CD4-positive, alpha-beta T cell treated with Interleukin-6 at 100 ng/mL for 8 hours (primary cell): ENCODE measurements at regions not wholly inside any gene's neighbourhood (a gene's known extent, or its start where the extent isn't known, plus 50 kb on each side); places are given as distances from the start of the nearest gene placed in this dataset.
"Not testable (repeated sequence)": the region's sequence is repeated elsewhere in the genome, so short reads cannot be mapped to it uniquely, and the experiment has no call there.

Source experiments
- DNase-seq: peaks from one replicate; pipeline ENCODE4 v3.0.0-alpha.2; 2020; ENCODE audit warnings: mixed read lengths, low spot score

- no peak for DNase-seq
Observed at GRCh38 chr10:9038146-9038714, 983.7 kb downstream of the GATA3 start.

GRCh38 chr10:9043466-9043865, 989.0 kb downstream of the GATA3 start:
- DNase-seq, result no peak

GRCh38 chr10:9045311-9045710, 990.8 kb downstream of the GATA3 start:
- no peak for DNase-seq

GRCh38 chr10:9051328-9051974, 997.0 kb downstream of the GATA3 start:
- DNase-seq, result no peak

GRCh38 chr10:9052767-9053166, 998.3 kb downstream of the GATA3 start:
- DNase-seq, result no peak

GRCh38 chr10:9056521-9056920, 1002.0 kb downstream of the GATA3 start:
- DNase-seq, result no peak

GRCh38 chr10:9057293-9057692, 1002.8 kb downstream of the GATA3 start:
- DNase-seq, result not testable (repeated sequence)

GRCh38 chr10:9060314-9060713, 1005.8 kb downstream of the GATA3 start:
- DNase-seq, result peak; percentile 3

- DNase-seq, result no peak
Observed at GRCh38 chr10:9061871-9062270, 1007.4 kb downstream of the GATA3 start.

GRCh38 chr10:9066152-9066551, 1011.7 kb downstream of the GATA3 start:
- DNase-seq, result no peak

GRCh38 chr10:9068003-9068402, 1013.5 kb downstream of the GATA3 start:
- no peak for DNase-seq

- DNase-seq, result no peak
Observed at GRCh38 chr10:9069136-9069535, 1014.6 kb downstream of the GATA3 start.

GRCh38 chr10:9075420-9075819, 1020.9 kb downstream of the GATA3 start:
- no peak for DNase-seq

- no peak for DNase-seq
Observed at GRCh38 chr10:9076066-9076465, 1021.6 kb downstream of the GATA3 start.

- no peak for DNase-seq
Observed at GRCh38 chr10:9081253-9081652, 1026.8 kb downstream of the GATA3 start.

GRCh38 chr10:9081961-9082360, 1027.5 kb downstream of the GATA3 start:
- no peak for DNase-seq

GRCh38 chr10:9091530-9092093, 1037.1 kb downstream of the GATA3 start:
- DNase-seq, result no peak

GRCh38 chr10:9096288-9096687, 1041.8 kb downstream of the GATA3 start:
- peak; percentile 69 for DNase-seq

- DNase-seq, result peak; percentile 34
Observed at GRCh38 chr10:9097206-9097990, 1042.9 kb downstream of the GATA3 start.

- no peak for DNase-seq
Observed at GRCh38 chr10:9097991-9098306, 1043.5 kb downstream of the GATA3 start.

GRCh38 chr10:9102026-9102425, 1047.5 kb downstream of the GATA3 start:
- DNase-seq, result no peak

GRCh38 chr10:9103301-9103700, 1048.8 kb downstream of the GATA3 start:
- DNase-seq, result no peak

GRCh38 chr10:9111976-9112375, 1057.5 kb downstream of the GATA3 start:
- no peak for DNase-seq
